Right atrium auricular region (tissue), 2 donors: ENCODE measurements at regions not wholly inside any gene's neighbourhood (a gene's known extent, or its start where the extent isn't known, plus 50 kb on each side); places are given as distances from the start of the nearest gene placed in this dataset.
A peak's percentile ranks its signal among the peaks of the same experiment; 100 is the strongest.

ENCODE experiments used
- DNase-seq: peaks from one replicate; pipeline ENCODE4 v3.0.0-alpha.2; 2019; ENCODE audit warnings: low spot score
- H3K27ac ChIP-seq, 2 donors: fragments of 200-600 bp; sonication (generic); 1 replicate in 1 of 2; 2 replicates in 1 of 2; pipeline ENCODE4 v1.5.1; 2016 to 2019
- H3K27me3 ChIP-seq, 2 donors: fragments of 200-600 bp; sonication (generic); one replicate each; pipeline versions ENCODE4 v1.5.1 to v1.6.0; 2017 to 2019
- H3K36me3 ChIP-seq: fragments of 200-600 bp; sonication (generic); one replicate; pipeline ENCODE4 v1.5.1; 2016
- H3K4me1 ChIP-seq, 2 donors: fragments of 200-600 bp; sonication (generic); one replicate each; pipeline versions ENCODE4 v1.5.1 to v1.6.0; 2017 to 2019
- H3K4me3 ChIP-seq, 2 donors: fragments of 200-600 bp; sonication (generic); 1 replicate in 1 of 2; 2 replicates in 1 of 2; pipeline ENCODE4 v1.5.1; 2017 to 2019; ENCODE audit warnings: mild to moderate bottlenecking in 1 of 2, moderate library complexity in 1 of 2
- H3K9me3 ChIP-seq, 2 donors: fragments of 200-600 bp; sonication (generic); one replicate each; pipeline ENCODE4 v1.5.1; 2019
- CTCF ChIP-seq, 2 donors: fragments of 200-600 bp; sonication (generic); IDR thresholded peaks; one replicate each; pipeline ENCODE4 v1.5.1; 2019; ENCODE audit warnings: antibody characterized with exemption in 2 of 2

GRCh38 chr2:221064058-221064854 lies 507.8 kb downstream of the EPHA4 start:
- no peak for DNase-seq

GRCh38 chr2:221064880-221065279 lies 507.2 kb downstream of the EPHA4 start:
- no peak overlapping the region for H3K4me3 ChIP-seq
- H3K4me1 ChIP-seq = peaks cover 0 to 8% of the 10 kb centered on the region in 2 donors
- TF ChIP-seq CTCF (IDR thresholded peaks at IDR 0.05) = no peak
- no peaks in the 10 kb centered on the region for H3K9me3 ChIP-seq
- H3K27me3 ChIP-seq = no peaks in the 10 kb centered on the region
- no peak overlapping the region for H3K27ac ChIP-seq
- DNase-seq = no peak
- H3K36me3 ChIP-seq = no peaks in the 10 kb centered on the region

More at GRCh38 chr2:221064058-221064854, 507.8 kb downstream of the EPHA4 start:
- no peak for TF ChIP-seq CTCF (IDR thresholded peaks at IDR 0.05)
- H3K4me3 ChIP-seq = no peak overlapping the region
- no peak overlapping the region for H3K27ac ChIP-seq
- no peaks in the 10 kb centered on the region for H3K36me3 ChIP-seq
- H3K27me3 ChIP-seq = no peaks in the 10 kb centered on the region
- peaks cover 0 to under 1% of the 10 kb centered on the region in 2 donors for H3K9me3 ChIP-seq
- peaks cover 0 to 8% of the 10 kb centered on the region in 2 donors for H3K4me1 ChIP-seq

GRCh38 chr2:221068123-221068522 lies 504.0 kb downstream of the EPHA4 start:
- Histone ChIP-seq H3K9me3 (no peaks in the 10 kb centered on the region), H3K27me3 (no peaks in the 10 kb centered on the region), H3K27ac (no peak overlapping the region), H3K4me1 (peaks cover 0 to 8% of the 10 kb centered on the region in 2 donors), H3K4me3 (no peak overlapping the region), H3K36me3 (no peaks in the 10 kb centered on the region)
- no peak for TF ChIP-seq CTCF (IDR thresholded peaks at IDR 0.05)
- no peak for DNase-seq

GRCh38 chr2:221070106-221070505 lies 502.0 kb downstream of the EPHA4 start:
- Histone ChIP-seq H3K27me3 (no peaks in the 10 kb centered on the region), H3K36me3 (no peaks in the 10 kb centered on the region), H3K27ac (no peak overlapping the region), H3K4me1 (peaks cover 3% of the 10 kb centered on the region in 2 donors), H3K9me3 (no peaks in the 10 kb centered on the region), H3K4me3 (no peak overlapping the region)
- DNase-seq = no peak
- no peak for TF ChIP-seq CTCF (IDR thresholded peaks at IDR 0.05)

- no peaks in the 10 kb centered on the region for H3K9me3 ChIP-seq
- DNase-seq = no peak
- peak overlapping the region; percentile 58 to 85 for H3K27ac ChIP-seq
- H3K36me3 ChIP-seq = no peaks in the 10 kb centered on the region
- no peaks in the 10 kb centered on the region for H3K27me3 ChIP-seq
- TF ChIP-seq CTCF (IDR thresholded peaks at IDR 0.05) = no peak
- H3K4me3 ChIP-seq = no peak overlapping the region
- H3K4me1 ChIP-seq = peaks cover 0 to 3% of the 10 kb centered on the region in 2 donors
Measured at GRCh38 chr2:221073326-221074049, 498.6 kb downstream of the EPHA4 start.
